ENCODE measurements at regions not wholly inside any gene's neighbourhood (a gene's known extent, or its start where the extent isn't known, plus 50 kb on each side); places are given as distances from the start of the nearest gene placed in this dataset.

GRCh38 chr10:129393812-129394211 lies 73.2 kb upstream of the MGMT start (continued):
- TF ChIP-seq ZBTB7A (IDR thresholded peaks at IDR 0.05; ENCODE audit: borderline replicate concordance, control insufficient read depth, low read depth, low read length) (no peak), BDP1 (IDR thresholded peaks at IDR 0.05; ENCODE audit: insufficient read depth, insufficient read length) (no peak), TCF7L2 (IDR thresholded peaks at IDR 0.05; ENCODE audit: low read depth, low read length) (no peak), ZNF212 (CRISPR knock-in tag; IDR thresholded peaks at IDR 0.05) (no peak), KDM4B (IDR thresholded peaks at IDR 0.05; ENCODE audit: borderline replicate concordance in 2 of 2, low read depth in 1 of 2) (no peak), SIN3A (IDR thresholded peaks at IDR 0.05; ENCODE audit: borderline replicate concordance in 2 of 2, control insufficient read depth in 1 of 2, low read depth in 2 of 2, low read length in 2 of 2) (no peak), FOXJ2 (tag; IDR thresholded peaks at IDR 0.05) (no peak), ZBTB33 (CRISPR knock-in tag; IDR thresholded peaks at IDR 0.05) (no peak), ZNF274 (IDR thresholded peaks at IDR 0.05; ENCODE audit: borderline replicate concordance, low read depth, low read length) (no peak)

Measured in K562 (cell line).